ENCODE measurements at regions not wholly inside any gene's neighbourhood (a gene's known extent, or its start where the extent isn't known, plus 50 kb on each side); places are given as distances from the start of the nearest gene placed in this dataset.

DNA sequence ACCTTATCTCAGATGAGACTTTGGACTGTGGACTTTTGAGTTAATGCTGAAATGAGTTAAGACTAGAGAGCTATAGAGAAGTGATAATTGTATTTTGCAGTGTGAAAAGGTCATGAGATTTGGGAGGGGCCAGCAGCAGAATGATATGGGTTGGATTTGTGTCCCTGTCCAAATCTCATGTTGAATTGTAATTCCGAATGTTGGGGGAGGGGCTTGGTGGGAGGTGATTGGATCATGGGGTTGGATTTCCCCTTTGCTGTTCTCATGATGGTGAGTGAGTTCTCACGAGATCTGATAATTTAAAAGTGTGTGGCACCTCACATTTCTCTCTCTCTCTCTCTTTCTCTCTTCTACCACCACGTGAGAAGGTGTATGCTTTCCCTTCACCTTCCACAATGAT is 777.8 kb upstream of the LUZP2 start:
- no peaks in the 10 kb centered on the region for H3K4me1 ChIP-seq
- intact Hi-C loops (cut with micrococcal nuclease) = no loop called here
- H3K27me3 ChIP-seq (ENCODE audit: low read depth) = no peaks in the 10 kb centered on the region
- no peak for DNase-seq
- H3K9me3 ChIP-seq (replicated peaks) = peaks cover 30% of the 10 kb centered on the region
- H3K27ac ChIP-seq (replicated peaks) = no peak overlapping the region
- TF ChIP-seq, protein P1, sequence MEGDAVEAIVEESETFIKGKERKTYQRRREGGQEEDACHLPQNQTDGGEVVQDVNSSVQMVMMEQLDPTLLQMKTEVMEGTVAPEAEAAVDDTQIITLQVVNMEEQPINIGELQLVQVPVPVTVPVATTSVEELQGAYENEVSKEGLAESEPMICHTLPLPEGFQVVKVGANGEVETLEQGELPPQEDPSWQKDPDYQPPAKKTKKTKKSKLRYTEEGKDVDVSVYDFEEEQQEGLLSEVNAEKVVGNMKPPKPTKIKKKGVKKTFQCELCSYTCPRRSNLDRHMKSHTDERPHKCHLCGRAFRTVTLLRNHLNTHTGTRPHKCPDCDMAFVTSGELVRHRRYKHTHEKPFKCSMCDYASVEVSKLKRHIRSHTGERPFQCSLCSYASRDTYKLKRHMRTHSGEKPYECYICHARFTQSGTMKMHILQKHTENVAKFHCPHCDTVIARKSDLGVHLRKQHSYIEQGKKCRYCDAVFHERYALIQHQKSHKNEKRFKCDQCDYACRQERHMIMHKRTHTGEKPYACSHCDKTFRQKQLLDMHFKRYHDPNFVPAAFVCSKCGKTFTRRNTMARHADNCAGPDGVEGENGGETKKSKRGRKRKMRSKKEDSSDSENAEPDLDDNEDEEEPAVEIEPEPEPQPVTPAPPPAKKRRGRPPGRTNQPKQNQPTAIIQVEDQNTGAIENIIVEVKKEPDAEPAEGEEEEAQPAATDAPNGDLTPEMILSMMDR (IDR thresholded peaks at IDR 0.05; ENCODE audit: borderline replicate concordance) = no peak
- H3K4me3 ChIP-seq = no peak overlapping the region
- H3K36me3 ChIP-seq = no peaks in the 10 kb centered on the region

DNA sequence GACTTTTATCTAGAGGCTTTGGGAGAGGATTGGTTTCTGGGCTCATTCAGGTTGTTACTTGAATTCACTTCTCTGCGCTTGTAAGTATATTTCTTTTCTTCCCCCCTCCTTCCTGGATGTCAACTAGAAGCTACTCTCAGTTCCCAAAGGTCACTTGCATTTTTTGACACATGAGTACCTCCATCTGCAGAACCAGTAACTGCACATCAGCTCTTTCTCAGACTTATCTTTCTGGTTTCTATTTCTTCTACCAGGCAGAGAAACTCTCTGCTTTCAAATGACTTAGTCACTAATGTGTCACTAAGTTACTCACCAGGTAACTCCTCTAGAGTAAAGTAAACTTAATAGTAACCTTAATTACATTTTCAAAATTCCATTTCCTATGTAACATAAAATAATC is 773.0 kb upstream of the LUZP2 start:
- Histone ChIP-seq H3K9me3 (replicated peaks) (no peaks in the 10 kb centered on the region), H3K4me1 (no peaks in the 10 kb centered on the region), H3K36me3 (no peaks in the 10 kb centered on the region), H3K4me3 (no peak overlapping the region), H3K27ac (replicated peaks) (no peak overlapping the region), H3K27me3 (ENCODE audit: low read depth) (no peaks in the 10 kb centered on the region)
- DNase-seq = no peak
- TF ChIP-seq, protein P1 (IDR thresholded peaks at IDR 0.05; ENCODE audit: borderline replicate concordance) = no peak
- intact Hi-C loops (cut with micrococcal nuclease) = no loop called here

DNA sequence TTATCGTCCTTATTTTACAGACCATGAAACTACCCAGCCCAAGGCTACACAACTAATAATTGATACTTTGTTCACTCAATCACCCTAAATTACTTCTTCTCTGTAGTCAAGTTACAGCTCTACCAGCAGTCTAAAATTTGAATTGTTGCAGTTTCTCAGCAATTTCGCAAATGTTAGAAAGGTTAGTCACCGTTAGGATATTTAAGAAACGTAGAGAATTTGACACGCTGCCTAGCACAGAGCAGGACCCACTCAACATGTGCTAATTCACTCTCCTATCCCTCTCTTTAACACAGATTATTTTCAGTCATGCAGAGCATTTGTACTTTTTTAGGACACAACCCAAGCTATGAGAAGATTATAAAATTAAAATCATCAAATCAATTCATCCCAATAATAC is 771.1 kb upstream of the LUZP2 start:
- no peaks in the 10 kb centered on the region for H3K4me1 ChIP-seq
- no peak overlapping the region for H3K27ac ChIP-seq (replicated peaks)
- intact Hi-C loops (cut with micrococcal nuclease) = no loop called here
- no peaks in the 10 kb centered on the region for H3K27me3 ChIP-seq (ENCODE audit: low read depth)
- TF ChIP-seq, protein P1 (IDR thresholded peaks at IDR 0.05; ENCODE audit: borderline replicate concordance) = no peak
- no peak overlapping the region for H3K4me3 ChIP-seq
- no peaks in the 10 kb centered on the region for H3K36me3 ChIP-seq
- no peak for DNase-seq
- H3K9me3 ChIP-seq (replicated peaks) = peaks cover 10% of the 10 kb centered on the region

DNA sequence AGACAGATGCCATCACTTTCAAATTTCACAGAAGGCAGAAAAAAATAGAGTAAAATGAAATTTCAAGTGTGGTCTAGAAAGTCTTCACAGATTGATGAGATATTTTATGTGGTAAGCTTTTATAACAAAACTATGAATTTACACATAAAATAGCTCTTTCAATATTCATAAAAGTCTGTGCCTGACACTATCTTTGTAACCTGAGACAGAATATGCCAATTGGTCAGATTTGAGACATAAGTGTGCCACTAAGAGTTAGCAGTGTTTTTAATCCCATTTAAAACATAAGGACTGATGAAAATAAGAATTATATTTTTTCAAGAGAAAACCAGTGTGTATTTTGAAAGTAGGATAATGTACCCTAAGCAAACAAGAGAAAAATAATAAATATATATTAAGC is 769.5 kb upstream of the LUZP2 start:
- H3K4me1 ChIP-seq = no peaks in the 10 kb centered on the region
- TF ChIP-seq, protein P1 (IDR thresholded peaks at IDR 0.05; ENCODE audit: borderline replicate concordance) = no peak
- no peaks in the 10 kb centered on the region for H3K36me3 ChIP-seq
- H3K27me3 ChIP-seq (ENCODE audit: low read depth) = no peaks in the 10 kb centered on the region
- H3K9me3 ChIP-seq (replicated peaks) = peaks cover 21% of the 10 kb centered on the region
- no peak overlapping the region for H3K27ac ChIP-seq (replicated peaks)
- no peak for DNase-seq
- intact Hi-C loops (cut with micrococcal nuclease) = no loop called here
- H3K4me3 ChIP-seq = no peak overlapping the region

DNA sequence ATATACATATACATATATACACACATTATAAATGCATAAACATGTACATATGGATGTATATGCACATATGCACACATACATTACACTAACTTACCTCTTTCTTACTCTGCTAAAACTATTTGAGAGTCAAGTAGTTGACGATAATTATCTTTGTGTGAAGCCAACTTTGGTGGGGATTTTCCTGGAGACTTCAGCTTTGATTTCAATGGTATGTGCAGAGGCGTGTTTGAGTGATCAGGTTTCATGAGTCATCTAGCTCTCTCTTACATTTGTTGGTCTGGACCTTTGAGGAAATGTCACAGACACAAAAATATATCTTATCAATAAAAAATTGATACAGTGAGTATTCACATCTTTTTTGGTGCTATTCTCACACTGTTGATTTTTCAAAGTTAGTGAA is 769.1 kb upstream of the LUZP2 start:
- intact Hi-C loops (cut with micrococcal nuclease) = no loop called here
- Histone ChIP-seq H3K9me3 (replicated peaks) (peaks cover 21% of the 10 kb centered on the region), H3K4me3 (no peak overlapping the region), H3K36me3 (no peaks in the 10 kb centered on the region), H3K27me3 (ENCODE audit: low read depth) (no peaks in the 10 kb centered on the region), H3K4me1 (no peaks in the 10 kb centered on the region), H3K27ac (replicated peaks) (no peak overlapping the region)
- TF ChIP-seq, protein P1 (IDR thresholded peaks at IDR 0.05; ENCODE audit: borderline replicate concordance) = no peak
- no peak for DNase-seq

DNA sequence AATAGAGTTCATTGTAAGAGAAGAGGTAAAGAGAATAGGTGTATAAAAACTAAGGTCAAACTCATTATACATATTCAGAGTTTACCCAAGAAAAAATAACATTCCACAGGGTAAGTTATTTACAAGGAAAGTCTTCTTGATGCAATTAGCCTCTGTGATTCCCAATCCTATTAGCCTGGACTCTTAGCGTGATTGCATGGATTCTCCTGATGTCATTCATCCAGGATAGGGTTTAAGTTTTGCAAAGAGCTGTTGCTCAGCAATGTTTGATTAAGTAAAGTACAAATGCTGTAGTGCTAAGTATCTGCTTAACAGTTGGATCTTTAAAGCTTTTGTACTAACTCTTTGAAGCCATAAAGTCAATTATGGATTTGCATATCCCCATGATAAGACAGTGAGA is 767.8 kb upstream of the LUZP2 start:
- TF ChIP-seq, protein P1 (IDR thresholded peaks at IDR 0.05; ENCODE audit: borderline replicate concordance) = no peak
- no peak overlapping the region for H3K4me3 ChIP-seq
- H3K36me3 ChIP-seq = no peaks in the 10 kb centered on the region
- no peaks in the 10 kb centered on the region for H3K4me1 ChIP-seq
- DNase-seq = no peak
- intact Hi-C loops (cut with micrococcal nuclease) = no loop called here
- H3K27ac ChIP-seq (replicated peaks) = no peak overlapping the region
- peaks cover 21% of the 10 kb centered on the region for H3K9me3 ChIP-seq (replicated peaks)
- H3K27me3 ChIP-seq (ENCODE audit: low read depth) = no peaks in the 10 kb centered on the region
